ENCODE measurements at regions not wholly inside any gene's neighbourhood (a gene's known extent, or its start where the extent isn't known, plus 50 kb on each side); places are given as distances from the start of the nearest gene placed in this dataset.
"Not testable (repeated sequence)": the region's sequence is repeated elsewhere in the genome, so short reads cannot be mapped to it uniquely, and the experiment has no call there.

GRCh38 chr9:102769307-102769706, 225.8 kb upstream of the CYLC2 start:
- Histone ChIP-seq H3K4me3 (no peak overlapping the region), H3K36me3 (no peaks in the 10 kb centered on the region), H3K27me3 (no peaks in the 10 kb centered on the region), H3K27ac (no peak overlapping the region), H3K9me3 (no peaks in the 10 kb centered on the region), H3K4me1 (no peaks in the 10 kb centered on the region)
- TF ChIP-seq EP300 (IDR thresholded peaks at IDR 0.05) (no peak), POLR2AphosphoS5 (IDR thresholded peaks at IDR 0.05) (no peak), CTCF (IDR thresholded peaks at IDR 0.05) (no peak), POLR2A (IDR thresholded peaks at IDR 0.05) (no peak)
- DNase-seq (ENCODE audit: low spot score in 2 of 2) = no peak
- WGBS = 88% methylated on average over 1 of the region's 1 CpG

GRCh38 chr9:102768002-102768401, 227.1 kb upstream of the CYLC2 start:
- no peak for DNase-seq (ENCODE audit: low spot score in 2 of 2)
- TF ChIP-seq CTCF (IDR thresholded peaks at IDR 0.05) (no peak), POLR2AphosphoS5 (IDR thresholded peaks at IDR 0.05) (no peak), EP300 (IDR thresholded peaks at IDR 0.05) (no peak), POLR2A (IDR thresholded peaks at IDR 0.05) (no peak)
- Histone ChIP-seq H3K4me3 (no peak overlapping the region), H3K4me1 (no peaks in the 10 kb centered on the region), H3K27ac (no peak overlapping the region), H3K36me3 (no peaks in the 10 kb centered on the region), H3K27me3 (no peaks in the 10 kb centered on the region), H3K9me3 (no peaks in the 10 kb centered on the region)
- 80% methylated on average over 3 of the region's 3 CpGs for WGBS

- Histone ChIP-seq H3K27ac (no peak overlapping the region), H3K36me3 (no peaks in the 10 kb centered on the region), H3K4me3 (no peak overlapping the region), H3K4me1 (no peaks in the 10 kb centered on the region), H3K27me3 (no peaks in the 10 kb centered on the region), H3K9me3 (no peaks in the 10 kb centered on the region)
- 69% methylated on average over 4 of the region's 4 CpGs for WGBS
- TF ChIP-seq EP300 (IDR thresholded peaks at IDR 0.05) (no peak), CTCF (IDR thresholded peaks at IDR 0.05) (no peak), POLR2AphosphoS5 (IDR thresholded peaks at IDR 0.05) (no peak), POLR2A (IDR thresholded peaks at IDR 0.05) (no peak)
- DNase-seq (ENCODE audit: low spot score in 2 of 2) = no peak
Measured at GRCh38 chr9:102767076-102767475, 228.1 kb upstream of the CYLC2 start.

GRCh38 chr9:102740578-102740977, 254.6 kb upstream of the CYLC2 start:
- no peaks in the 10 kb centered on the region for H3K4me1 ChIP-seq
- no peaks in the 10 kb centered on the region for H3K36me3 ChIP-seq
- DNase-seq (ENCODE audit: low spot score in 2 of 2) = no peak
- TF ChIP-seq CTCF (IDR thresholded peaks at IDR 0.05) (no peak), POLR2A (IDR thresholded peaks at IDR 0.05) (no peak), POLR2AphosphoS5 (IDR thresholded peaks at IDR 0.05) (no peak), EP300 (IDR thresholded peaks at IDR 0.05) (no peak)
- no peaks in the 10 kb centered on the region for H3K27me3 ChIP-seq
- WGBS = 61% methylated on average over 1 of the region's 1 CpG
- H3K4me3 ChIP-seq = no peak overlapping the region
- no peak overlapping the region for H3K27ac ChIP-seq
- no peaks in the 10 kb centered on the region for H3K9me3 ChIP-seq

GRCh38 chr9:102728946-102729345, 266.2 kb upstream of the CYLC2 start:
- 81% methylated on average over 6 of the region's 6 CpGs for WGBS
- Histone ChIP-seq H3K27ac (no peak overlapping the region), H3K9me3 (peaks cover 7% of the 10 kb centered on the region), H3K27me3 (no peaks in the 10 kb centered on the region), H3K4me3 (no peak overlapping the region), H3K36me3 (no peaks in the 10 kb centered on the region), H3K4me1 (no peaks in the 10 kb centered on the region)
- no peak for TF ChIP-seq POLR2A (IDR thresholded peaks at IDR 0.05)
- no peak for DNase-seq (ENCODE audit: low spot score in 2 of 2)

GRCh38 chr9:102714184-102714583, 280.9 kb upstream of the CYLC2 start:
- Histone ChIP-seq H3K27me3 (no peaks in the 10 kb centered on the region), H3K9me3 (peaks cover 10% of the 10 kb centered on the region), H3K4me3 (no peak overlapping the region), H3K36me3 (no peaks in the 10 kb centered on the region), H3K27ac (no peak overlapping the region), H3K4me1 (no peaks in the 10 kb centered on the region)
- TF ChIP-seq POLR2AphosphoS5 (IDR thresholded peaks at IDR 0.05) (no peak), EP300 (IDR thresholded peaks at IDR 0.05) (no peak), CTCF (IDR thresholded peaks at IDR 0.05) (no peak), POLR2A (IDR thresholded peaks at IDR 0.05) (no peak)
- WGBS = 58% methylated on average over 3 of the region's 3 CpGs
- DNase-seq (ENCODE audit: low spot score in 2 of 2) = no peak

GRCh38 chr9:102712910-102713309, 282.2 kb upstream of the CYLC2 start:
- not testable (repeated sequence) for H3K27ac ChIP-seq; H3K27me3 ChIP-seq; H3K4me1 ChIP-seq; H3K36me3 ChIP-seq; DNase-seq (ENCODE audit: low spot score in 2 of 2); H3K9me3 ChIP-seq; H3K4me3 ChIP-seq
- WGBS = 82% methylated on average over 8 of the region's 8 CpGs
